Liver (tissue), 8 donors: ENCODE measurements at regions not wholly inside any gene's neighbourhood (a gene's known extent, or its start where the extent isn't known, plus 50 kb on each side); places are given as distances from the start of the nearest gene placed in this dataset.

Experiments used
- DNase-seq: peaks from one replicate; pipeline ENCODE4 v3.0.0-alpha.2; 2017; ENCODE audit warnings: low spot score
- H3K27ac ChIP-seq, 2 donors: one replicate each; pipeline ENCODE4 v1.7.0; 2013; ENCODE audit warnings: inconsistent platforms in 2 of 2, low read length in 2 of 2, control low read depth in 1 of 2, low read depth in 1 of 2, mild to moderate bottlenecking in 1 of 2
- H3K27me3 ChIP-seq, 4 donors: one replicate each; pipeline versions ENCODE4 v1.6.1 to v1.7.0; 2013; ENCODE audit warnings: low read length in 3 of 4, inconsistent platforms in 1 of 4, mild to moderate bottlenecking in 1 of 4, moderate library complexity in 1 of 4; ENCODE audit not compliant: control insufficient read depth in 4 of 4, insufficient read depth in 4 of 4
- H3K36me3 ChIP-seq, 4 donors: one replicate each; pipeline versions ENCODE4 v1.6.1 to v1.7.0; 2013; ENCODE audit warnings: low read length in 3 of 4, mild to moderate bottlenecking in 3 of 4, low read depth in 1 of 4, moderate library complexity in 1 of 4; ENCODE audit not compliant: control insufficient read depth in 4 of 4, insufficient read depth in 3 of 4
- H3K4me1 ChIP-seq, 4 donors: one replicate each; pipeline versions ENCODE4 v1.6.1 to v1.7.0; 2013; ENCODE audit warnings: low read length in 3 of 4, mild to moderate bottlenecking in 3 of 4, moderate library complexity in 1 of 4; ENCODE audit not compliant: control insufficient read depth in 4 of 4, insufficient read depth in 4 of 4
- H3K4me3 ChIP-seq, 3 donors: one replicate each; pipeline versions ENCODE4 v1.6.1 to v1.7.0; 2013; ENCODE audit warnings: low read length in 3 of 3, control low read depth in 1 of 3, low read depth in 1 of 3, mild to moderate bottlenecking in 1 of 3
- H3K9ac ChIP-seq, 2 donors: one replicate each; pipeline ENCODE4 v1.7.0; 2013; ENCODE audit warnings: low read length in 2 of 2, mild to moderate bottlenecking in 2 of 2, moderate library complexity in 2 of 2, control low read depth in 1 of 2, low read depth in 1 of 2
- H3K9me3 ChIP-seq, 4 donors: one replicate each; pipeline versions ENCODE4 v1.6.1 to v1.7.0; 2013; ENCODE audit warnings: low read length in 3 of 4; ENCODE audit not compliant: control insufficient read depth in 4 of 4
- ATF3 ChIP-seq: IDR thresholded peaks from 2 replicates; pipeline ENCODE4 v1.6.1; 2016; ENCODE audit warnings: antibody characterized with exemption
- EGR1 ChIP-seq, 2 donors: IDR thresholded peaks; 2 replicates each; pipeline ENCODE4 v1.6.1; 2016 to 2018; ENCODE audit warnings: antibody characterized with exemption in 2 of 2, low read depth in 2 of 2
- FOXA2 ChIP-seq: IDR thresholded peaks from 2 replicates; pipeline ENCODE4 v1.6.1; 2016; ENCODE audit warnings: antibody characterized with exemption
- GABPA ChIP-seq, 2 donors: IDR thresholded peaks in 1 of 2; conservative IDR thresholded peaks in 1 of 2; 2 replicates each; pipeline ENCODE4 v1.6.1; 2016; ENCODE audit warnings: antibody characterized with exemption in 2 of 2, mild to moderate bottlenecking in 1 of 2, moderate library complexity in 1 of 2
- HNF4A ChIP-seq, 2 donors: conservative IDR thresholded peaks; 2 replicates each; pipeline ENCODE4 v1.6.1; 2016; ENCODE audit warnings: antibody characterized with exemption in 2 of 2, mild to moderate bottlenecking in 2 of 2
- HNF4G ChIP-seq: IDR thresholded peaks from 2 replicates; pipeline ENCODE4 v1.6.1; 2016; ENCODE audit warnings: antibody characterized with exemption
- JUND ChIP-seq, 2 donors: IDR thresholded peaks; 2 replicates each; pipeline ENCODE4 v1.6.1; 2016; ENCODE audit warnings: antibody characterized with exemption in 2 of 2
- NR2F2 ChIP-seq: IDR thresholded peaks from 2 replicates; pipeline ENCODE4 v1.6.1; 2016; ENCODE audit warnings: antibody characterized with exemption
- RAD21 ChIP-seq, 2 donors: IDR thresholded peaks; 2 replicates each; pipeline ENCODE4 v1.6.1; 2016; ENCODE audit warnings: antibody characterized with exemption in 2 of 2, mild to moderate bottlenecking in 2 of 2
- RXRA ChIP-seq, 2 donors: IDR thresholded peaks; 2 replicates each; pipeline ENCODE4 v1.6.1; 2017 to 2018; ENCODE audit warnings: antibody characterized with exemption in 2 of 2, mild to moderate bottlenecking in 1 of 2
- SP1 ChIP-seq: IDR thresholded peaks from 2 replicates; pipeline ENCODE4 v1.6.1; 2018; ENCODE audit warnings: antibody characterized with exemption, mild to moderate bottlenecking
- TAF1 ChIP-seq: conservative IDR thresholded peaks from 2 replicates; pipeline ENCODE4 v1.6.1; 2016; ENCODE audit warnings: antibody characterized with exemption, mild to moderate bottlenecking
- YY1 ChIP-seq: IDR thresholded peaks from 2 replicates; pipeline ENCODE4 v1.6.1; 2016; ENCODE audit warnings: antibody characterized with exemption, mild to moderate bottlenecking
- WGBS: extraction: QIAGEN DNeasy Blood & Tissue Kit; methylation state at CpG from one replicate; pipeline ENCODE4 v1.1.7; 2013; 5-methylcytosine and 5-hydroxymethylcytosine counted together
- TF ChIP-seq, protein P1 (sequence below): fragments of 150-350 bp; IDR thresholded peaks from 2 replicates; pipeline ENCODE4 v1.5.1; 2017; ENCODE audit warnings: improper control_type of control experiment, low read depth, low read length; ENCODE audit not compliant: missing input control
- TF ChIP-seq, protein P2 (sequence below): IDR thresholded peaks from 2 replicates; pipeline ENCODE4 v1.6.1; 2016; ENCODE audit warnings: antibody characterized with exemption, mild to moderate bottlenecking
- donor health status: healthy.
- donor health status: healthy.
- donor health status: healthy.
- donor health status: healthy.
- donor health status: healthy.

DNA sequence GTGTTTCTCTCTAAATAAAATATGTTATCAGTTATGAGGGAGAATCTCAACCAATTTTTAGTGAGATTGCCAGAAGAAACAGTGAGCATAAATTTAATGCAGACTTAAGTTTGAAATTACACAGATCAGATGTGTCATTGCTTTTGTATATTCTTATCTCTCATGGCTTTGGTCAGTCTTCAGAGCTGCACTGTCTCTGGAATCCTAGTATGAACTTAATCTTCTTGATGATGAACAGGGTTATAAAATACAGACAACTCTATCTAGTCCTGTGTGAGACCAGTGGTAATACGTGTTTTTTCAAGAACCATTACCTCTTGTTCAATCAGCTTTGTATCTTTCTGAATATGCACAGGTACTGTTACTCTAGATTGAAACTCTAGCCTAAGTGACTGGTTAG, 528.0 kb downstream of the DACH1 start (continued):
- TF ChIP-seq, protein P1, sequence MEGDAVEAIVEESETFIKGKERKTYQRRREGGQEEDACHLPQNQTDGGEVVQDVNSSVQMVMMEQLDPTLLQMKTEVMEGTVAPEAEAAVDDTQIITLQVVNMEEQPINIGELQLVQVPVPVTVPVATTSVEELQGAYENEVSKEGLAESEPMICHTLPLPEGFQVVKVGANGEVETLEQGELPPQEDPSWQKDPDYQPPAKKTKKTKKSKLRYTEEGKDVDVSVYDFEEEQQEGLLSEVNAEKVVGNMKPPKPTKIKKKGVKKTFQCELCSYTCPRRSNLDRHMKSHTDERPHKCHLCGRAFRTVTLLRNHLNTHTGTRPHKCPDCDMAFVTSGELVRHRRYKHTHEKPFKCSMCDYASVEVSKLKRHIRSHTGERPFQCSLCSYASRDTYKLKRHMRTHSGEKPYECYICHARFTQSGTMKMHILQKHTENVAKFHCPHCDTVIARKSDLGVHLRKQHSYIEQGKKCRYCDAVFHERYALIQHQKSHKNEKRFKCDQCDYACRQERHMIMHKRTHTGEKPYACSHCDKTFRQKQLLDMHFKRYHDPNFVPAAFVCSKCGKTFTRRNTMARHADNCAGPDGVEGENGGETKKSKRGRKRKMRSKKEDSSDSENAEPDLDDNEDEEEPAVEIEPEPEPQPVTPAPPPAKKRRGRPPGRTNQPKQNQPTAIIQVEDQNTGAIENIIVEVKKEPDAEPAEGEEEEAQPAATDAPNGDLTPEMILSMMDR: no peak
- TF ChIP-seq NR2F2: no peak

DNA sequence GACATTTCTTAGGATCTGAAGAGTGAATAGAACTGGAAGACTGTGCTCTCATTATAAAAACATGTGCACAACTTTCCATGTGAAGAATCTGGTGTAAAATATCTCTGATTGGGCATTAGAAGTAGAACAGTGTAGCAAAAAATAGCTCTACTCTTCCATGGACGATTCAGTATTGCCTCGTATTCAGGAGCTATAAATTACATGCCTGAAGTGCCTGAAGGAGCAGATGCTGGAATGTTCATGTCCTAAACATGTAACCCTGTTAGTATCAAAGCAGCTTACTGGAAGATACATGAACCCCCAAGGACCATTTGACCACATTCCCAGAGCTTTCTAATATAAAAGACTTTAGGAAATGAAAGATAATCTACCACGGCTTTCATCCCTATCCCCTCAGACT, 528.9 kb downstream of the DACH1 start:
- H3K36me3 ChIP-seq: no peaks in the 10 kb centered on the region
- H3K4me3 ChIP-seq: no peak overlapping the region
- DNase-seq: no peak
- 74% methylated on average over 3 of the region's 3 CpGs for WGBS
- H3K4me1 ChIP-seq: no peaks in the 10 kb centered on the region
- H3K9ac ChIP-seq: no peak overlapping the region
- no peaks in the 10 kb centered on the region for H3K27me3 ChIP-seq
- H3K27ac ChIP-seq: no peak overlapping the region
- H3K9me3 ChIP-seq: no peaks in the 10 kb centered on the region
- no peak for TF ChIP-seq HNF4A (conservative IDR thresholded peaks at IDR 0.05)
- no peak for TF ChIP-seq HNF4G
- TF ChIP-seq RAD21 (IDR thresholded peaks at IDR 0.05): no peak
- TF ChIP-seq, protein P2, sequence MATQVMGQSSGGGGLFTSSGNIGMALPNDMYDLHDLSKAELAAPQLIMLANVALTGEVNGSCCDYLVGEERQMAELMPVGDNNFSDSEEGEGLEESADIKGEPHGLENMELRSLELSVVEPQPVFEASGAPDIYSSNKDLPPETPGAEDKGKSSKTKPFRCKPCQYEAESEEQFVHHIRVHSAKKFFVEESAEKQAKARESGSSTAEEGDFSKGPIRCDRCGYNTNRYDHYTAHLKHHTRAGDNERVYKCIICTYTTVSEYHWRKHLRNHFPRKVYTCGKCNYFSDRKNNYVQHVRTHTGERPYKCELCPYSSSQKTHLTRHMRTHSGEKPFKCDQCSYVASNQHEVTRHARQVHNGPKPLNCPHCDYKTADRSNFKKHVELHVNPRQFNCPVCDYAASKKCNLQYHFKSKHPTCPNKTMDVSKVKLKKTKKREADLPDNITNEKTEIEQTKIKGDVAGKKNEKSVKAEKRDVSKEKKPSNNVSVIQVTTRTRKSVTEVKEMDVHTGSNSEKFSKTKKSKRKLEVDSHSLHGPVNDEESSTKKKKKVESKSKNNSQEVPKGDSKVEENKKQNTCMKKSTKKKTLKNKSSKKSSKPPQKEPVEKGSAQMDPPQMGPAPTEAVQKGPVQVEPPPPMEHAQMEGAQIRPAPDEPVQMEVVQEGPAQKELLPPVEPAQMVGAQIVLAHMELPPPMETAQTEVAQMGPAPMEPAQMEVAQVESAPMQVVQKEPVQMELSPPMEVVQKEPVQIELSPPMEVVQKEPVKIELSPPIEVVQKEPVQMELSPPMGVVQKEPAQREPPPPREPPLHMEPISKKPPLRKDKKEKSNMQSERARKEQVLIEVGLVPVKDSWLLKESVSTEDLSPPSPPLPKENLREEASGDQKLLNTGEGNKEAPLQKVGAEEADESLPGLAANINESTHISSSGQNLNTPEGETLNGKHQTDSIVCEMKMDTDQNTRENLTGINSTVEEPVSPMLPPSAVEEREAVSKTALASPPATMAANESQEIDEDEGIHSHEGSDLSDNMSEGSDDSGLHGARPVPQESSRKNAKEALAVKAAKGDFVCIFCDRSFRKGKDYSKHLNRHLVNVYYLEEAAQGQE: no peak
- no peak for TF ChIP-seq JUND (IDR thresholded peaks at IDR 0.05)
- TF ChIP-seq TAF1: no peak

- Histone ChIP-seq H3K4me3 (no peak overlapping the region), H3K4me1 (no peaks in the 10 kb centered on the region), H3K36me3 (no peaks in the 10 kb centered on the region), H3K27me3 (peaks cover 0 to 2% (median 0%) of the 10 kb centered on the region in 4 donors), H3K9me3 (no peaks in the 10 kb centered on the region), H3K27ac (no peak overlapping the region), H3K9ac (no peak overlapping the region)
- TF ChIP-seq GABPA (IDR thresholded peaks at IDR 0.05 in 1 of 2, conservative IDR thresholded peaks at IDR 0.05 in 1 of 2): no peak
- no peak for TF ChIP-seq HNF4A (conservative IDR thresholded peaks at IDR 0.05)
- TF ChIP-seq ATF3: no peak
- TF ChIP-seq RXRA (IDR thresholded peaks at IDR 0.05): no peak
- no peak for TF ChIP-seq RAD21 (IDR thresholded peaks at IDR 0.05)
- TF ChIP-seq SP1: no peak
- no peak for TF ChIP-seq HNF4G
- no peak for TF ChIP-seq YY1
- TF ChIP-seq JUND (IDR thresholded peaks at IDR 0.05): no peak
- TF ChIP-seq TAF1: no peak
- TF ChIP-seq FOXA2: no peak
- TF ChIP-seq EGR1 (IDR thresholded peaks at IDR 0.05; ENCODE audit: low read depth in 2 of 2): no peak
- TF ChIP-seq NR2F2: no peak
- WGBS: 93% methylated on average over 1 of the region's 1 CpG
- DNase-seq: no peak
These were observed 539.7 kb downstream of the DACH1 start for GRCh38 chr13:71327266-71327665.
